ENCODE measurements at regions not wholly inside any gene's neighbourhood (a gene's known extent, or its start where the extent isn't known, plus 50 kb on each side); places are given as distances from the start of the nearest gene placed in this dataset.

DNA sequence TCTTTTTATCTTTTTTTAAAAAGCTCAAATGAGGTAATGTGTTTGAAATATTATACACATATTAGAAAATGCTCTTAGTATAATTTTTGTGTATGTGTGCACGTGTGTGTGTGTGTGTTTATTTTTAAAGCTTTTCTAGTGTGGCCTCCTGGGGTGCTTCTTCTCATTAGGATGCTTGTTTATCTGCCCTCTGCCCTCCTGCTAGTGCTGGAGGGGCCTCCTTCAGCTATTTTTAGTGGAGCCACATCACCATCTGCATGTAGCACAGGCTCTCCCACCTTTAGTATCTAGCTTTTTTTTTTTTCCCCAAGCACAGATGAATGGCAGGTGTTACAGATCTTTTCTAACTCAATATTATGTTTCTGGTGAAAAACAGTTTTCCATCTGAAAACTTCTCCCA, 155.7 kb upstream of the TMEM229A start:
- no peak for DNase-seq
- no peaks in the 10 kb centered on the region for H3K4me1 ChIP-seq
- no peak overlapping the region for H3K4me3 ChIP-seq (ENCODE audit: low read depth, low read length)
- H3K36me3 Mint-ChIP-seq (ENCODE audit: insufficient read depth, unreplicated experiment) = no peaks in the 10 kb centered on the region
- TF ChIP-seq CTCF (IDR thresholded peaks at IDR 0.05; ENCODE audit: insufficient read depth in 1 of 2, low read depth in 1 of 2, low read length in 1 of 2, severe bottlenecking in 1 of 2, unreplicated experiment in 1 of 2) = no peak
- no peaks in the 10 kb centered on the region for H3K27me3 Mint-ChIP-seq (ENCODE audit: insufficient read depth, unreplicated experiment)
- no peaks in the 10 kb centered on the region for H3K4me1 Mint-ChIP-seq (ENCODE audit: low read depth, unreplicated experiment)
- ChIA-PET CTCF (no interaction called here), POLR2A (no interaction called here)
- H3K9me3 ChIP-seq = no peaks in the 10 kb centered on the region
- H3K36me3 ChIP-seq (ENCODE audit: control insufficient read depth, insufficient read depth, low read length) = no peaks in the 10 kb centered on the region
- H3K27me3 ChIP-seq (replicated peaks; ENCODE audit: control insufficient read depth, insufficient read depth, low read length) = no peaks in the 10 kb centered on the region
- intact Hi-C loops (cut with micrococcal nuclease; ENCODE audit: unreplicated experiment) = no loop called here
- H3K27ac Mint-ChIP-seq (ENCODE audit: unreplicated experiment) = no peak overlapping the region
- no peaks in the 10 kb centered on the region for H3K9me3 Mint-ChIP-seq (ENCODE audit: unreplicated experiment)
- no peak overlapping the region for H3K4me3 Mint-ChIP-seq (ENCODE audit: unreplicated experiment)
- BruUV-seq (replicated peaks) = no TSS peak

DNA sequence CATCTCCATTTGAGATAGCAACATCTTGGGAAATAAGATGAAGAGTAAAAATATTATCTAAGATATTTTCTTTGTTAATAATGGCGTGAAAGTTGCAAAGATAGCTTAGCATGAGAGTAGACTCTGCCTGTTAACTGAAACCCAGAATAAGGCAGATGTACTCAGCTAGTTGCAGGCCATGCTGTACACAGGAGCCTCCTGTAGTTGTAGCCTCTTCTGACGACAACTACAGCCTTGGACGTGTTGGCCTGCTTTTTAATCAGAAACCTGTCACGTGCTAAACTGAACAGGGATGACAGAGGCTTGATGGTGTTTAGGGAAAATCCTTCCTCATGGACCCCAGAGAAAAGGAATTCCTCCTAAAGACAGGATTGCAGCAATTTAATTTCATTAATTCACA, 155.1 kb upstream of the TMEM229A start:
- Mint-ChIP-seq H3K4me3 (ENCODE audit: unreplicated experiment) (no peak overlapping the region), H3K36me3 (ENCODE audit: insufficient read depth, unreplicated experiment) (no peaks in the 10 kb centered on the region), H3K4me1 (ENCODE audit: low read depth, unreplicated experiment) (no peaks in the 10 kb centered on the region), H3K9me3 (ENCODE audit: unreplicated experiment) (no peaks in the 10 kb centered on the region), H3K27ac (ENCODE audit: unreplicated experiment) (no peak overlapping the region), H3K27me3 (ENCODE audit: insufficient read depth, unreplicated experiment) (no peaks in the 10 kb centered on the region)
- ChIA-PET POLR2A (no interaction called here), CTCF (no interaction called here)
- H3K27me3 ChIP-seq (replicated peaks; ENCODE audit: control insufficient read depth, insufficient read depth, low read length) = no peaks in the 10 kb centered on the region
- no peak overlapping the region for H3K4me3 ChIP-seq (ENCODE audit: low read depth, low read length)
- no TSS peak for BruUV-seq (replicated peaks)
- no peaks in the 10 kb centered on the region for H3K9me3 ChIP-seq
- no peak for DNase-seq
- H3K4me1 ChIP-seq = no peaks in the 10 kb centered on the region
- H3K36me3 ChIP-seq (ENCODE audit: control insufficient read depth, insufficient read depth, low read length) = no peaks in the 10 kb centered on the region
- TF ChIP-seq CTCF (IDR thresholded peaks at IDR 0.05; ENCODE audit: insufficient read depth in 1 of 2, low read depth in 1 of 2, low read length in 1 of 2, severe bottlenecking in 1 of 2, unreplicated experiment in 1 of 2) = no peak
- intact Hi-C loops (cut with micrococcal nuclease; ENCODE audit: unreplicated experiment) = no loop called here

- peaks cover 7% of the 10 kb centered on the region for H3K27me3 Mint-ChIP-seq (ENCODE audit: insufficient read depth, unreplicated experiment)
- Histone ChIP-seq H3K4me3 (ENCODE audit: low read depth, low read length) (no peak overlapping the region), H3K36me3 (ENCODE audit: control insufficient read depth, insufficient read depth, low read length) (no peaks in the 10 kb centered on the region), H3K4me1 (no peaks in the 10 kb centered on the region), H3K9me3 (no peaks in the 10 kb centered on the region), H3K27me3 (replicated peaks; ENCODE audit: control insufficient read depth, insufficient read depth, low read length) (no peaks in the 10 kb centered on the region)
- no TSS peak for BruUV-seq (replicated peaks)
- DNase-seq = no peak
- POLR2A ChIA-PET = no interaction called here
- H3K4me1 Mint-ChIP-seq (ENCODE audit: low read depth, unreplicated experiment) = no peaks in the 10 kb centered on the region
- no peak overlapping the region for H3K27ac Mint-ChIP-seq (ENCODE audit: unreplicated experiment)
- CTCF ChIA-PET = no interaction called here
- no peaks in the 10 kb centered on the region for H3K36me3 Mint-ChIP-seq (ENCODE audit: insufficient read depth, unreplicated experiment)
- intact Hi-C loops (cut with micrococcal nuclease; ENCODE audit: unreplicated experiment) = no loop called here
- no peak for TF ChIP-seq CTCF (IDR thresholded peaks at IDR 0.05; ENCODE audit: insufficient read depth in 1 of 2, low read depth in 1 of 2, low read length in 1 of 2, severe bottlenecking in 1 of 2, unreplicated experiment in 1 of 2)
- no peaks in the 10 kb centered on the region for H3K9me3 Mint-ChIP-seq (ENCODE audit: unreplicated experiment)
- no peak overlapping the region for H3K4me3 Mint-ChIP-seq (ENCODE audit: unreplicated experiment)
Observed at GRCh38 chr7:124183649-124184048, 150.8 kb upstream of the TMEM229A start.

Data from Caco-2 (cell line).